ENCODE measurements at regions not wholly inside any gene's neighbourhood (a gene's known extent, or its start where the extent isn't known, plus 50 kb on each side); places are given as distances from the start of the nearest gene placed in this dataset.

- no peaks in the 10 kb centered on the region for H3K4me1 ChIP-seq (ENCODE audit: control insufficient read depth in 3 of 3, insufficient read depth in 2 of 3, low read depth in 1 of 3, low read length in 2 of 3)
- 74 to 80% (median 76%) methylated on average over 20 of the region's 20 CpGs for WGBS, 3 donors
- peaks cover 0 to 8% (median 0%) of the 10 kb centered on the region in 3 donors for H3K27me3 ChIP-seq (ENCODE audit: control insufficient read depth in 3 of 3, insufficient read depth in 3 of 3, low read length in 3 of 3)
- no peak overlapping the region for H3K27ac ChIP-seq (ENCODE audit: low read depth in 1 of 3, low read length in 2 of 3)
- no peaks in the 10 kb centered on the region for H3K36me3 ChIP-seq (ENCODE audit: control insufficient read depth in 3 of 3, insufficient read depth in 2 of 3, low read depth in 1 of 3, low read length in 3 of 3)
- no peak for FAIRE-seq
- DNase-seq = no peak
- peaks cover 0 to 11% of the 10 kb centered on the region in 2 donors for H3K9me3 ChIP-seq (ENCODE audit: control insufficient read depth in 2 of 2, insufficient read depth in 1 of 2, low read depth in 1 of 2, low read length in 1 of 2)
- no peak overlapping the region for H3K4me3 ChIP-seq (ENCODE audit: low read depth in 1 of 3, low read length in 3 of 3)
Measured at GRCh38 chr16:86371083-86371803, 139.1 kb upstream of the FOXF1 start.

- WGBS, 3 donors = 82 to 91% (median 83%) methylated on average over 8 of the region's 8 CpGs
- no peak for FAIRE-seq
- no peaks in the 10 kb centered on the region for H3K36me3 ChIP-seq (ENCODE audit: control insufficient read depth in 3 of 3, insufficient read depth in 2 of 3, low read depth in 1 of 3, low read length in 3 of 3)
Measured at GRCh38 chr16:86372193-86372592, 138.1 kb upstream of the FOXF1 start.

GRCh38 chr16:86373276-86373901 lies 136.9 kb upstream of the FOXF1 start:
- FAIRE-seq (no peak), DNase-seq (no peak)
- no peak overlapping the region for H3K4me3 ChIP-seq (ENCODE audit: low read depth in 1 of 3, low read length in 3 of 3)
- WGBS, 3 donors = 62 to 76% (median 71%) methylated on average over 16 of the region's 16 CpGs
- H3K27ac ChIP-seq (ENCODE audit: low read depth in 1 of 3, low read length in 2 of 3) = no peak overlapping the region
- no peaks in the 10 kb centered on the region for H3K4me1 ChIP-seq (ENCODE audit: control insufficient read depth in 3 of 3, insufficient read depth in 2 of 3, low read depth in 1 of 3, low read length in 2 of 3)
- H3K27me3 ChIP-seq (ENCODE audit: control insufficient read depth in 3 of 3, insufficient read depth in 3 of 3, low read length in 3 of 3) = peaks cover 0 to 8% (median 0%) of the 10 kb centered on the region in 3 donors
- H3K9me3 ChIP-seq (ENCODE audit: control insufficient read depth in 2 of 2, insufficient read depth in 1 of 2, low read depth in 1 of 2, low read length in 1 of 2) = peaks cover 0 to 11% of the 10 kb centered on the region in 2 donors
- H3K36me3 ChIP-seq (ENCODE audit: control insufficient read depth in 3 of 3, insufficient read depth in 2 of 3, low read depth in 1 of 3, low read length in 3 of 3) = no peaks in the 10 kb centered on the region

More at GRCh38 chr16:86372193-86372592, 138.1 kb upstream of the FOXF1 start:
- Histone ChIP-seq H3K4me3 (ENCODE audit: low read depth in 1 of 3, low read length in 3 of 3) (no peak overlapping the region), H3K27ac (ENCODE audit: low read depth in 1 of 3, low read length in 2 of 3) (no peak overlapping the region), H3K27me3 (ENCODE audit: control insufficient read depth in 3 of 3, insufficient read depth in 3 of 3, low read length in 3 of 3) (peaks cover 0 to 8% (median 0%) of the 10 kb centered on the region in 3 donors), H3K9me3 (ENCODE audit: control insufficient read depth in 2 of 2, insufficient read depth in 1 of 2, low read depth in 1 of 2, low read length in 1 of 2) (peaks cover 0 to 11% of the 10 kb centered on the region in 2 donors), H3K4me1 (ENCODE audit: control insufficient read depth in 3 of 3, insufficient read depth in 2 of 3, low read depth in 1 of 3, low read length in 2 of 3) (no peaks in the 10 kb centered on the region)
- DNase-seq = no peak

GRCh38 chr16:86374603-86375130 lies 135.7 kb upstream of the FOXF1 start:
- no peak for FAIRE-seq
- Histone ChIP-seq H3K9me3 (ENCODE audit: control insufficient read depth in 2 of 2, insufficient read depth in 1 of 2, low read depth in 1 of 2, low read length in 1 of 2) (peaks cover 0 to 11% of the 10 kb centered on the region in 2 donors), H3K36me3 (ENCODE audit: control insufficient read depth in 3 of 3, insufficient read depth in 2 of 3, low read depth in 1 of 3, low read length in 3 of 3) (no peaks in the 10 kb centered on the region), H3K27me3 (ENCODE audit: control insufficient read depth in 3 of 3, insufficient read depth in 3 of 3, low read length in 3 of 3) (peaks cover 0 to 2% (median 0%) of the 10 kb centered on the region in 3 donors), H3K27ac (ENCODE audit: low read depth in 1 of 3, low read length in 2 of 3) (no peak overlapping the region), H3K4me3 (ENCODE audit: low read depth in 1 of 3, low read length in 3 of 3) (no peak overlapping the region), H3K4me1 (ENCODE audit: control insufficient read depth in 3 of 3, insufficient read depth in 2 of 3, low read depth in 1 of 3, low read length in 2 of 3) (no peaks in the 10 kb centered on the region)
- DNase-seq = no peak
- WGBS, 3 donors = 88 to 94% (median 90%) methylated on average over 6 of the region's 6 CpGs

GRCh38 chr16:86375364-86375763 lies 135.0 kb upstream of the FOXF1 start:
- DNase-seq (no peak), FAIRE-seq (no peak)
- no peaks in the 10 kb centered on the region for H3K36me3 ChIP-seq (ENCODE audit: control insufficient read depth in 3 of 3, insufficient read depth in 2 of 3, low read depth in 1 of 3, low read length in 3 of 3)
- H3K27ac ChIP-seq (ENCODE audit: low read depth in 1 of 3, low read length in 2 of 3) = no peak overlapping the region
- peaks cover 0 to 2% (median 0%) of the 10 kb centered on the region in 3 donors for H3K27me3 ChIP-seq (ENCODE audit: control insufficient read depth in 3 of 3, insufficient read depth in 3 of 3, low read length in 3 of 3)
- peaks cover 0 to 11% of the 10 kb centered on the region in 2 donors for H3K9me3 ChIP-seq (ENCODE audit: control insufficient read depth in 2 of 2, insufficient read depth in 1 of 2, low read depth in 1 of 2, low read length in 1 of 2)
- WGBS, 3 donors = 80 to 88% (median 83%) methylated on average over 5 of the region's 5 CpGs
- no peaks in the 10 kb centered on the region for H3K4me1 ChIP-seq (ENCODE audit: control insufficient read depth in 3 of 3, insufficient read depth in 2 of 3, low read depth in 1 of 3, low read length in 2 of 3)
- H3K4me3 ChIP-seq (ENCODE audit: low read depth in 1 of 3, low read length in 3 of 3) = no peak overlapping the region

- Histone ChIP-seq H3K9me3 (ENCODE audit: control insufficient read depth in 2 of 2, insufficient read depth in 1 of 2, low read depth in 1 of 2, low read length in 1 of 2) (peaks cover 0 to 11% of the 10 kb centered on the region in 2 donors), H3K27ac (ENCODE audit: low read depth in 1 of 3, low read length in 2 of 3) (no peak overlapping the region), H3K4me1 (ENCODE audit: control insufficient read depth in 3 of 3, insufficient read depth in 2 of 3, low read depth in 1 of 3, low read length in 2 of 3) (no peaks in the 10 kb centered on the region), H3K4me3 (ENCODE audit: low read depth in 1 of 3, low read length in 3 of 3) (no peak overlapping the region), H3K36me3 (ENCODE audit: control insufficient read depth in 3 of 3, insufficient read depth in 2 of 3, low read depth in 1 of 3, low read length in 3 of 3) (no peaks in the 10 kb centered on the region), H3K27me3 (ENCODE audit: control insufficient read depth in 3 of 3, insufficient read depth in 3 of 3, low read length in 3 of 3) (peaks cover 0 to 2% (median 0%) of the 10 kb centered on the region in 3 donors)
- FAIRE-seq = no peak
- no peak for DNase-seq
- WGBS, 3 donors = 67 to 72% (median 68%) methylated on average over 9 of the region's 9 CpGs
Measured at GRCh38 chr16:86375851-86376250, 134.5 kb upstream of the FOXF1 start.

- Histone ChIP-seq H3K9me3 (ENCODE audit: control insufficient read depth in 2 of 2, insufficient read depth in 1 of 2, low read depth in 1 of 2, low read length in 1 of 2) (peaks cover 0 to 11% of the 10 kb centered on the region in 2 donors), H3K4me3 (ENCODE audit: low read depth in 1 of 3, low read length in 3 of 3) (no peak overlapping the region), H3K27ac (ENCODE audit: low read depth in 1 of 3, low read length in 2 of 3) (no peak overlapping the region), H3K4me1 (ENCODE audit: control insufficient read depth in 3 of 3, insufficient read depth in 2 of 3, low read depth in 1 of 3, low read length in 2 of 3) (no peaks in the 10 kb centered on the region), H3K36me3 (ENCODE audit: control insufficient read depth in 3 of 3, insufficient read depth in 2 of 3, low read depth in 1 of 3, low read length in 3 of 3) (no peaks in the 10 kb centered on the region), H3K27me3 (ENCODE audit: control insufficient read depth in 3 of 3, insufficient read depth in 3 of 3, low read length in 3 of 3) (peaks cover 0 to 2% (median 0%) of the 10 kb centered on the region in 3 donors)
- FAIRE-seq (no peak), DNase-seq (no peak)
- whole genome bisulfite sequencing, 3 donors = 70 to 81% (median 74%) methylated on average over 4 of the region's 4 CpGs
Measured at GRCh38 chr16:86376837-86377236, 133.5 kb upstream of the FOXF1 start.

- Histone ChIP-seq H3K36me3 (ENCODE audit: control insufficient read depth in 3 of 3, insufficient read depth in 2 of 3, low read depth in 1 of 3, low read length in 3 of 3) (no peaks in the 10 kb centered on the region), H3K27ac (ENCODE audit: low read depth in 1 of 3, low read length in 2 of 3) (no peak overlapping the region), H3K4me3 (ENCODE audit: low read depth in 1 of 3, low read length in 3 of 3) (no peak overlapping the region), H3K4me1 (ENCODE audit: control insufficient read depth in 3 of 3, insufficient read depth in 2 of 3, low read depth in 1 of 3, low read length in 2 of 3) (no peaks in the 10 kb centered on the region), H3K27me3 (ENCODE audit: control insufficient read depth in 3 of 3, insufficient read depth in 3 of 3, low read length in 3 of 3) (peaks cover 0 to 2% (median 0%) of the 10 kb centered on the region in 3 donors), H3K9me3 (ENCODE audit: control insufficient read depth in 2 of 2, insufficient read depth in 1 of 2, low read depth in 1 of 2, low read length in 1 of 2) (peaks cover 0 to 11% of the 10 kb centered on the region in 2 donors)
- FAIRE-seq (no peak), DNase-seq (no peak)
- 68 to 72% (median 70%) methylated on average over 27 of the region's 27 CpGs for WGBS, 3 donors
Measured at GRCh38 chr16:86377251-86378022, 132.9 kb upstream of the FOXF1 start.
